Nephron progenitor cell (in vitro differentiated cells): ENCODE measurements at regions not wholly inside any gene's neighbourhood (a gene's known extent, or its start where the extent isn't known, plus 50 kb on each side); places are given as distances from the start of the nearest gene placed in this dataset.

ENCODE experiments used
- DNase-seq: peaks from one replicate; pipeline ENCODE4 v3.0.0; 2021
- H3K27ac Mint-ChIP-seq: 2 replicates; pipeline ENCODE4 v1.8.0; 2021; ENCODE audit warnings: mild to moderate bottlenecking, moderate library complexity, mixed read lengths
- H3K27me3 Mint-ChIP-seq: 2 replicates; pipeline ENCODE4 v1.8.0; 2021; ENCODE audit warnings: mild to moderate bottlenecking, low read depth, mixed read lengths; ENCODE audit not compliant: poor library complexity
- H3K36me3 Mint-ChIP-seq: 2 replicates; pipeline ENCODE4 v1.8.0; 2021; ENCODE audit warnings: low read depth, mixed read lengths
- H3K4me1 Mint-ChIP-seq: 2 replicates; pipeline ENCODE4 v1.8.0; 2021; ENCODE audit warnings: mixed read lengths
- H3K4me3 Mint-ChIP-seq: 2 replicates; pipeline ENCODE4 v1.8.0; 2021; ENCODE audit warnings: mild to moderate bottlenecking, moderate library complexity, mixed read lengths
- H3K9me3 Mint-ChIP-seq: 2 replicates; pipeline ENCODE4 v1.8.0; 2021; ENCODE audit warnings: mild to moderate bottlenecking, moderate library complexity, mixed read lengths
- TF ChIP-seq, protein P1 (sequence below): fragments of 200-600 bp; sonication (generic); IDR thresholded peaks from 2 replicates; pipeline ENCODE4 v1.5.0; 2021; ENCODE audit warnings: antibody characterized with exemption

DNA sequence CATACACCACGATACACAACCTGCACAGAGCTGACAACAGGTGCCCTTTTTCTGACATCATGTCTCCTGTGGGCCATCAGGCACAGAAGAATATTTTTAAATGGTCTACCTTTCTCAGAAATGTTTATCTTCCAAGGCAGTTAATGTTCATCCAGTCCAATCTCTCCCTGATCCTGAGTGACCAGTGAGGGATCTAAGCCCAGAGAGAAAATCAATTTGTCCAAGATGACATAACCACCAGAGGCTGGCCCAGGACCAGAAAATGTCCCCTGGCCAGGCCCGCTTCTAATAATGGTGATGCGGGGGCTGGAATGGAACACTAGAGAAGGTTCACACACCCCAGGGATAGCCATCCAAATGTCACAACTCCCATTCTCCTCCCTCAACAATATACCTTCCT is 357.9 kb upstream of the KIF2A start:
- no peak for DNase-seq
- Mint-ChIP-seq H3K27me3 (peaks cover 19% of the 10 kb centered on the region), H3K4me1 (no peaks in the 10 kb centered on the region), H3K27ac (no peak overlapping the region), H3K4me3 (no peak overlapping the region), H3K36me3 (no peaks in the 10 kb centered on the region), H3K9me3 (no peaks in the 10 kb centered on the region)
- TF ChIP-seq, protein P1, sequence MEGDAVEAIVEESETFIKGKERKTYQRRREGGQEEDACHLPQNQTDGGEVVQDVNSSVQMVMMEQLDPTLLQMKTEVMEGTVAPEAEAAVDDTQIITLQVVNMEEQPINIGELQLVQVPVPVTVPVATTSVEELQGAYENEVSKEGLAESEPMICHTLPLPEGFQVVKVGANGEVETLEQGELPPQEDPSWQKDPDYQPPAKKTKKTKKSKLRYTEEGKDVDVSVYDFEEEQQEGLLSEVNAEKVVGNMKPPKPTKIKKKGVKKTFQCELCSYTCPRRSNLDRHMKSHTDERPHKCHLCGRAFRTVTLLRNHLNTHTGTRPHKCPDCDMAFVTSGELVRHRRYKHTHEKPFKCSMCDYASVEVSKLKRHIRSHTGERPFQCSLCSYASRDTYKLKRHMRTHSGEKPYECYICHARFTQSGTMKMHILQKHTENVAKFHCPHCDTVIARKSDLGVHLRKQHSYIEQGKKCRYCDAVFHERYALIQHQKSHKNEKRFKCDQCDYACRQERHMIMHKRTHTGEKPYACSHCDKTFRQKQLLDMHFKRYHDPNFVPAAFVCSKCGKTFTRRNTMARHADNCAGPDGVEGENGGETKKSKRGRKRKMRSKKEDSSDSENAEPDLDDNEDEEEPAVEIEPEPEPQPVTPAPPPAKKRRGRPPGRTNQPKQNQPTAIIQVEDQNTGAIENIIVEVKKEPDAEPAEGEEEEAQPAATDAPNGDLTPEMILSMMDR = no peak

GRCh38 chr5:61949054-61949678 is 356.8 kb upstream of the KIF2A start:
- DNase-seq = no peak
- H3K27ac Mint-ChIP-seq = no peak overlapping the region
- H3K4me1 Mint-ChIP-seq = no peaks in the 10 kb centered on the region
- no peak overlapping the region for H3K4me3 Mint-ChIP-seq
- H3K27me3 Mint-ChIP-seq = peaks cover 19% of the 10 kb centered on the region
- TF ChIP-seq, protein P1 = no peak
- no peaks in the 10 kb centered on the region for H3K36me3 Mint-ChIP-seq
- H3K9me3 Mint-ChIP-seq = no peaks in the 10 kb centered on the region

GRCh38 chr5:61949679-61950435 is 356.1 kb upstream of the KIF2A start:
- Mint-ChIP-seq H3K9me3 (no peaks in the 10 kb centered on the region), H3K4me1 (no peaks in the 10 kb centered on the region), H3K4me3 (no peak overlapping the region), H3K27ac (peak overlapping the region; percentile 7), H3K27me3 (peaks cover 19% of the 10 kb centered on the region), H3K36me3 (no peaks in the 10 kb centered on the region)
- DNase-seq = no peak
- TF ChIP-seq, protein P1 = no peak

DNA sequence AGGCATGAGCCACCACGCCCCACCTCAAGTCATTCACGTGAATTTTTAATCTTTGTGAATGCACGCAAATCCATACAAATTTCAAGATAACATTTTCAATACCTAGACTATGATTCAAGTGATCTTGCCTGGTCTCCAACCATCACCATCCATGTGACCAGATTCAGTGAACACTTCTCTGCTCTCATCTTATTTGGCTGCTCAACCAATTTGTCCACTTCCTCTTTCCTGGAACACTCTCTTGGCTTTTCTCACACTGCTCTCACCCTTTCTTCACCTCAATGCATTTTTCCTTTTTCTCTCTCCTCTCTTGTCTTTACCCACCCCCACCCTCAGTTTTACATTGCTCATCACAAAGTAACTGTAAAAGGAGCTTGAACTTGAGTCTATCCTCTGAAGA is 354.7 kb upstream of the KIF2A start:
- H3K36me3 Mint-ChIP-seq = no peaks in the 10 kb centered on the region
- H3K4me1 Mint-ChIP-seq = no peaks in the 10 kb centered on the region
- H3K27ac Mint-ChIP-seq = no peak overlapping the region
- no peak overlapping the region for H3K4me3 Mint-ChIP-seq
- TF ChIP-seq, protein P1 = no peak
- peaks cover 18% of the 10 kb centered on the region for H3K27me3 Mint-ChIP-seq
- no peaks in the 10 kb centered on the region for H3K9me3 Mint-ChIP-seq
- DNase-seq = no peak

- no peak for DNase-seq
- no peaks in the 10 kb centered on the region for H3K9me3 Mint-ChIP-seq
- no peak overlapping the region for H3K27ac Mint-ChIP-seq
- TF ChIP-seq, protein P1 = no peak
- no peaks in the 10 kb centered on the region for H3K4me1 Mint-ChIP-seq
- H3K4me3 Mint-ChIP-seq = no peak overlapping the region
- no peaks in the 10 kb centered on the region for H3K36me3 Mint-ChIP-seq
- H3K27me3 Mint-ChIP-seq = peaks cover 11% of the 10 kb centered on the region
Observed at GRCh38 chr5:61953913-61954312, 352.1 kb upstream of the KIF2A start.

- peaks cover 9% of the 10 kb centered on the region for H3K27me3 Mint-ChIP-seq
- H3K9me3 Mint-ChIP-seq = no peaks in the 10 kb centered on the region
- TF ChIP-seq, protein P1 = no peak
- no peak overlapping the region for H3K4me3 Mint-ChIP-seq
- DNase-seq = no peak
- no peak overlapping the region for H3K27ac Mint-ChIP-seq
- H3K36me3 Mint-ChIP-seq = no peaks in the 10 kb centered on the region
- H3K4me1 Mint-ChIP-seq = no peaks in the 10 kb centered on the region
Observed at GRCh38 chr5:61964201-61964600, 341.8 kb upstream of the KIF2A start.
